ENCODE measurements at regions not wholly inside any gene's neighbourhood (a gene's known extent, or its start where the extent isn't known, plus 50 kb on each side); places are given as distances from the start of the nearest gene placed in this dataset.

GRCh38 chr20:8935878-8936277 is 133.0 kb upstream of the PLCB4 start:
- DNase-seq (ENCODE audit: extremely low read depth, insufficient read length) = no peak
- Histone ChIP-seq H3K36me3 (ENCODE audit: control insufficient read depth, insufficient read depth, low read length) (no peaks in the 10 kb centered on the region), H3K4me3 (replicated peaks; ENCODE audit: low read depth, low read length) (no peak overlapping the region), H3K27me3 (replicated peaks; ENCODE audit: control insufficient read depth, insufficient read depth, low read length) (no peaks in the 10 kb centered on the region)
- no peak for TF ChIP-seq CTCF (IDR thresholded peaks at IDR 0.05; ENCODE audit: insufficient read depth, low read length, poor library complexity, severe bottlenecking)

- Histone ChIP-seq H3K36me3 (ENCODE audit: control insufficient read depth, insufficient read depth, low read length) (no peaks in the 10 kb centered on the region), H3K27me3 (replicated peaks; ENCODE audit: control insufficient read depth, insufficient read depth, low read length) (no peaks in the 10 kb centered on the region), H3K4me3 (replicated peaks; ENCODE audit: low read depth, low read length) (no peak overlapping the region)
- no peak for DNase-seq (ENCODE audit: extremely low read depth, insufficient read length)
- no peak for TF ChIP-seq CTCF (IDR thresholded peaks at IDR 0.05; ENCODE audit: insufficient read depth, low read length, poor library complexity, severe bottlenecking)
These were observed 130.4 kb upstream of the PLCB4 start for GRCh38 chr20:8938532-8938931.

GRCh38 chr20:8940326-8940725 is 128.6 kb upstream of the PLCB4 start:
- Histone ChIP-seq H3K4me3 (replicated peaks; ENCODE audit: low read depth, low read length) (no peak overlapping the region), H3K36me3 (ENCODE audit: control insufficient read depth, insufficient read depth, low read length) (no peaks in the 10 kb centered on the region), H3K27me3 (replicated peaks; ENCODE audit: control insufficient read depth, insufficient read depth, low read length) (no peaks in the 10 kb centered on the region)
- TF ChIP-seq CTCF (IDR thresholded peaks at IDR 0.05; ENCODE audit: insufficient read depth, low read length, poor library complexity, severe bottlenecking) = no peak
- no peak for DNase-seq (ENCODE audit: extremely low read depth, insufficient read length)

GRCh38 chr20:8943631-8944030 is 125.3 kb upstream of the PLCB4 start:
- DNase-seq (ENCODE audit: extremely low read depth, insufficient read length) = no peak
- H3K27me3 ChIP-seq (replicated peaks; ENCODE audit: control insufficient read depth, insufficient read depth, low read length) = no peaks in the 10 kb centered on the region

GRCh38 chr20:8946036-8946940 is 122.6 kb upstream of the PLCB4 start:
- Histone ChIP-seq H3K4me3 (replicated peaks; ENCODE audit: low read depth, low read length) (no peak overlapping the region), H3K27me3 (replicated peaks; ENCODE audit: control insufficient read depth, insufficient read depth, low read length) (no peaks in the 10 kb centered on the region), H3K36me3 (ENCODE audit: control insufficient read depth, insufficient read depth, low read length) (no peaks in the 10 kb centered on the region)
- TF ChIP-seq CTCF (IDR thresholded peaks at IDR 0.05; ENCODE audit: insufficient read depth, low read length, poor library complexity, severe bottlenecking) = no peak
- no peak for DNase-seq (ENCODE audit: extremely low read depth, insufficient read length)

More at GRCh38 chr20:8943631-8944030, 125.3 kb upstream of the PLCB4 start:
- TF ChIP-seq CTCF (IDR thresholded peaks at IDR 0.05; ENCODE audit: insufficient read depth, low read length, poor library complexity, severe bottlenecking) = no peak
- H3K36me3 ChIP-seq (ENCODE audit: control insufficient read depth, insufficient read depth, low read length) = no peaks in the 10 kb centered on the region
- no peak overlapping the region for H3K4me3 ChIP-seq (replicated peaks; ENCODE audit: low read depth, low read length)

Data from GM06990 (cell line).